Esophagus muscularis mucosa (tissue), 4 donors: ENCODE measurements at regions not wholly inside any gene's neighbourhood (a gene's known extent, or its start where the extent isn't known, plus 50 kb on each side); places are given as distances from the start of the nearest gene placed in this dataset.

Experiments used
- DNase-seq: peaks from one replicate; pipeline ENCODE4 v3.0.0-alpha.2; 2017; ENCODE audit errors: extremely low spot score
- H3K27ac ChIP-seq, 4 donors: fragments of 200-600 bp; sonication (generic); replicated peaks in 1 of 4; 1 replicate in 3 of 4; 2 replicates in 1 of 4; pipeline ENCODE4 v1.5.1; 2016 to 2019; ENCODE audit warnings: mild to moderate bottlenecking in 1 of 4
- H3K27me3 ChIP-seq, 4 donors: fragments of 200-600 bp; sonication (generic); one replicate each; pipeline versions ENCODE4 v1.5.1 to v1.6.0; 2016 to 2019
- H3K36me3 ChIP-seq, 4 donors: fragments of 200-600 bp; sonication (generic); one replicate each; pipeline ENCODE4 v1.5.1; 2016 to 2019
- H3K4me1 ChIP-seq, 4 donors: fragments of 200-600 bp; sonication (generic); one replicate each; pipeline ENCODE4 v1.5.1; 2016 to 2019
- H3K4me3 ChIP-seq, 4 donors: fragments of 200-600 bp; sonication (generic); 1 replicate in 2 of 4; 2 replicates in 2 of 4; pipeline ENCODE4 v1.5.1; 2016 to 2019; ENCODE audit warnings: mild to moderate bottlenecking in 4 of 4, moderate library complexity in 1 of 4
- H3K9me3 ChIP-seq, 4 donors: fragments of 200-600 bp; sonication (generic); 1 replicate in 3 of 4; 2 replicates in 1 of 4; pipeline ENCODE4 v1.5.1; 2016 to 2019
- EP300 ChIP-seq: sonication (generic); formaldehyde crosslinking; IDR thresholded peaks from one replicate; pipeline ENCODE4 v1.6.1; 2017; ENCODE audit warnings: antibody characterized with exemption
- POLR2A ChIP-seq: fragments of 450-650 bp; IDR thresholded peaks from one replicate; pipeline ENCODE4 v1.6.1; 2017; ENCODE audit warnings: antibody characterized with exemption, moderate library complexity, mild to moderate bottlenecking, low read depth
- POLR2AphosphoS5 ChIP-seq, 2 donors: sonication (generic); formaldehyde crosslinking; IDR thresholded peaks; one replicate each; pipeline ENCODE4 v1.6.1; 2017; ENCODE audit warnings: antibody characterized with exemption in 2 of 2
- WGBS: methylation state at CpG from one replicate; pipeline ENCODE4 v1.1.5; 2018; 5-methylcytosine and 5-hydroxymethylcytosine counted together
- intact Hi-C: fragments of 100-400 bp; cut with DNase I; formaldehyde crosslinking; loops from one replicate; pipeline ENCODE4 v1.15.1; 2023
- TF ChIP-seq, protein P1 (sequence below), 3 experiments: fragments of 200-600 bp in 2 of 3; fragments of 450-650 bp in 1 of 3; sonication (generic) in 2 of 3; IDR thresholded peaks; one replicate each; pipeline ENCODE4 v1.5.1; 2017 to 2019; ENCODE audit warnings: antibody characterized with exemption in 3 of 3, mild to moderate bottlenecking in 2 of 3, moderate library complexity in 1 of 3

DNA sequence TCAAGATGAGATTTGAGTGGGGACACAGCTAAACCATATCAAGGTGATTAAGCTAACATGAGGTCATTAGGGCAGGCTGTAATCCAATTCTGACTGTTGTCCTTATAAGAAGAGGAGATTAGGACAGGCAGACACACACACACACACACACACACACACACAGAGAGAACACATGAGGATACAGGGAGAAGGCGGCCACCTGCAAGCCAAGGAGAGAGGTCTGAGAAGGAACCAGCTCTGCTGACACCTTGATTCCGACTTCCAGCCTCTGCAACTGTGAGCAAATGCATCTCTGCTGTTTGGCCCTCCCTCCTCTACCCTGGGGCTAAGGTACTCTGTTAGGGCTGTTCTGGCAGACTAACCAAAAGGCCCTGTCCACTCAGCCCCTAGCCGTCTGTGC lies 112.5 kb upstream of the GSC start:
- TF ChIP-seq, protein P1, sequence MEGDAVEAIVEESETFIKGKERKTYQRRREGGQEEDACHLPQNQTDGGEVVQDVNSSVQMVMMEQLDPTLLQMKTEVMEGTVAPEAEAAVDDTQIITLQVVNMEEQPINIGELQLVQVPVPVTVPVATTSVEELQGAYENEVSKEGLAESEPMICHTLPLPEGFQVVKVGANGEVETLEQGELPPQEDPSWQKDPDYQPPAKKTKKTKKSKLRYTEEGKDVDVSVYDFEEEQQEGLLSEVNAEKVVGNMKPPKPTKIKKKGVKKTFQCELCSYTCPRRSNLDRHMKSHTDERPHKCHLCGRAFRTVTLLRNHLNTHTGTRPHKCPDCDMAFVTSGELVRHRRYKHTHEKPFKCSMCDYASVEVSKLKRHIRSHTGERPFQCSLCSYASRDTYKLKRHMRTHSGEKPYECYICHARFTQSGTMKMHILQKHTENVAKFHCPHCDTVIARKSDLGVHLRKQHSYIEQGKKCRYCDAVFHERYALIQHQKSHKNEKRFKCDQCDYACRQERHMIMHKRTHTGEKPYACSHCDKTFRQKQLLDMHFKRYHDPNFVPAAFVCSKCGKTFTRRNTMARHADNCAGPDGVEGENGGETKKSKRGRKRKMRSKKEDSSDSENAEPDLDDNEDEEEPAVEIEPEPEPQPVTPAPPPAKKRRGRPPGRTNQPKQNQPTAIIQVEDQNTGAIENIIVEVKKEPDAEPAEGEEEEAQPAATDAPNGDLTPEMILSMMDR (IDR thresholded peaks at IDR 0.05) = no peak
- Histone ChIP-seq H3K4me1 (no peaks in the 10 kb centered on the region), H3K9me3 (no peaks in the 10 kb centered on the region), H3K27ac (no peak overlapping the region), H3K36me3 (no peaks in the 10 kb centered on the region), H3K4me3 (no peak overlapping the region), H3K27me3 (peaks cover 0 to 8% (median 1%) of the 10 kb centered on the region in 4 donors)
- intact Hi-C loops = no loop called here
- WGBS = 86% methylated on average over 3 of the region's 3 CpGs
- no peak for DNase-seq

DNA sequence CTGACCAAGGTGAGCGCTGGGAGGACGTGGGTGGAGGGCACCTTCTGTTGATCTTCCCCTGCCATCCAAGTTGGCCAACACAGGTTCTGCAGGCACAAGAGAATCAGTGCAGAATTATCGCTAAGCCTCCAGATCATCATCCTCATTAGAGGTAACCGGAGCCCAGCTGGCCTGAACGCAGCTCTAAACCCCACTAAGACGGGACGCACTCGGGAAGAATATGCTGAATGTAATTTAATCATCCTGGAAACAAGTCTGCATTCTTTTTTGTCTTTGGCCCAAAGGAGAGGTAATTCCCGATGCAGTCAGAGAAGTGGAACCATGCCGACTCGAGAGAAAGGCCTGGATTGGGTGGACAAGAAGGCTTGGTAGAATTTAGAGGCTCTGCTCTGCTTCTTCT lies 111.0 kb upstream of the GSC start:
- Histone ChIP-seq H3K4me1 (no peaks in the 10 kb centered on the region), H3K27me3 (peaks cover 0 to 11% (median 2%) of the 10 kb centered on the region in 4 donors), H3K36me3 (no peaks in the 10 kb centered on the region), H3K9me3 (no peaks in the 10 kb centered on the region), H3K4me3 (no peak overlapping the region), H3K27ac (no peak overlapping the region)
- intact Hi-C loops = no loop called here
- DNase-seq = no peak
- WGBS = 84% methylated on average over 11 of the region's 11 CpGs
- TF ChIP-seq POLR2AphosphoS5 (IDR thresholded peaks at IDR 0.05) (no peak), POLR2A (no peak)

DNA sequence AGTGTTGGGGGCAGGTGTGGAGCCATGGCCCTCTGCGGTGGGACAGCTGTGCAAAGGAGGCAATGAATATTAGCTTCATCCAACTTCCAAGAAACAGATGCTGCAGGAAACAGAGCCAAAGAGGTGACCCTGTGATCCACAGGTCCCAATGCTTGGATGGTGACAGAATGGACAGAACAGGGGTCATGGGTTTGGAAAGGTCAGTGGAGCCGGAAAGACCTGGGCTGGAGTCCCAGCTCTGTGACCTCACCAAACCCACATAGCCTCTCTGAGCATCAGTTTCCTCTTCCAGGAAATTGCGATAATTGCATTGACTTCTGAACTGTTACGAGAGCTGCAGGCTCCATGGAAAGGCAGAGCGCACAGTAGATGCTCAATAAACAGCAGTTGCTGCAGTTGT lies 110.2 kb upstream of the GSC start:
- DNase-seq = no peak
- no peaks in the 10 kb centered on the region for H3K36me3 ChIP-seq
- WGBS = 94% methylated on average over 4 of the region's 5 CpGs
- no peak overlapping the region for H3K27ac ChIP-seq
- H3K27me3 ChIP-seq = peaks cover 0 to 11% (median 2%) of the 10 kb centered on the region in 4 donors
- H3K9me3 ChIP-seq = no peaks in the 10 kb centered on the region
- intact Hi-C loops = no loop called here
- TF ChIP-seq POLR2AphosphoS5 (IDR thresholded peaks at IDR 0.05) = no peak
- no peak for TF ChIP-seq POLR2A
- no peak for TF ChIP-seq EP300
- TF ChIP-seq, protein P1 (IDR thresholded peaks at IDR 0.05) = no peak
- no peaks in the 10 kb centered on the region for H3K4me1 ChIP-seq
- no peak overlapping the region for H3K4me3 ChIP-seq

DNA sequence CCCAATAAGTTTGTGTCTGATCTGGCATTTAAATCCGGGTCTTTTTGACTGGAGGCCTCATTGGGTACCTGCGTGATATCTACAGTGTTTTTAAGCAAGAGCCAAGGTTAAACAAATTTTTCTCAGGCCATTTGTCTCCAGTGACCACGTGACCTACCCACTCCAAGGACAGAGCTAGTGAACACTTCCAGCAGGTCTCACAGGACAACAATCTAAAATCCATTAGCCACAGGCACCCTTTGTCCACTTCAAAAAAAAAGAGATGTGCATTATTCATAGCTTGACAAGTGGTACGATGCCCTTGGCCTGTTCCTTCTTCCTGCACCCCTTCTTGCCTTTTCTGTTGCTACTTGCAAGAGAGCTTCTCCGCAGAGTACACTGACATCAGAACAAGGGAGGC lies 109.6 kb upstream of the GSC start:
- intact Hi-C loops = no loop called here
- TF ChIP-seq POLR2A (no peak), EP300 (no peak), POLR2AphosphoS5 (IDR thresholded peaks at IDR 0.05) (no peak)
- TF ChIP-seq, protein P1 (IDR thresholded peaks at IDR 0.05) = no peak
- Histone ChIP-seq H3K9me3 (no peaks in the 10 kb centered on the region), H3K27me3 (peaks cover 0 to 11% (median 2%) of the 10 kb centered on the region in 4 donors), H3K4me3 (no peak overlapping the region), H3K4me1 (no peaks in the 10 kb centered on the region), H3K27ac (no peak overlapping the region), H3K36me3 (no peaks in the 10 kb centered on the region)
- DNase-seq = no peak
- WGBS = 69% methylated on average over 5 of the region's 5 CpGs

DNA sequence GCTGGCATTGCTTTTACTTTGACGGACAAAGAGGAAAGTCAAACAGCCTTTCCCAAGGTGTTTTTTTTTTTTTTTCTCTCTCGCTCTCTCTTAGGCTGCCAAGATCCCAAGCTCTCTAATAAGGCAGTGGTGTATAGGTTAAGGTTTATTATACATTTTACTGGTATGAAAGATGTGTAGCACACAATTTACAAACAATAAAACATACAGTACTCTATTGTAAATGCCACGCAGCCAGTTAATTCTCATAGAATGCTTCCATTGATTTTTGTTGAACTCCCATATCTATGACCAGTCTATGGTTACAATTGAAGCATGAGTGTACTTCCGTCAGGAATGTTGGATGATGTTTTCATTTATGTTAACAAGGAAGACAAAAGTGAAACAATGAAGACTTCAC lies 106.4 kb upstream of the GSC start:
- H3K9me3 ChIP-seq = no peaks in the 10 kb centered on the region
- H3K4me1 ChIP-seq = no peaks in the 10 kb centered on the region
- intact Hi-C loops = no loop called here
- no peaks in the 10 kb centered on the region for H3K36me3 ChIP-seq
- TF ChIP-seq, protein P1 (IDR thresholded peaks at IDR 0.05) = no peak
- TF ChIP-seq POLR2AphosphoS5 (IDR thresholded peaks at IDR 0.05) (no peak), EP300 (no peak), POLR2A (no peak)
- no peak overlapping the region for H3K27ac ChIP-seq
- DNase-seq = no peak
- H3K4me3 ChIP-seq = no peak overlapping the region
- H3K27me3 ChIP-seq = peaks cover 0 to 22% (median 2%) of the 10 kb centered on the region in 4 donors
- WGBS = 58% methylated on average over 4 of the region's 4 CpGs
